Muscle of leg (tissue), 3 donors: ENCODE measurements at regions not wholly inside any gene's neighbourhood (a gene's known extent, or its start where the extent isn't known, plus 50 kb on each side); places are given as distances from the start of the nearest gene placed in this dataset.

Experiments
- DNase-seq: peaks from one replicate; pipeline ENCODE4 v3.0.0; 2013
- H3K27ac ChIP-seq: one replicate; pipeline ENCODE4 v1.5.1; 2013; ENCODE audit warnings: mild to moderate bottlenecking, low read length, control low read depth
- H3K27me3 ChIP-seq: one replicate; pipeline ENCODE4 v1.6.1; 2013; ENCODE audit warnings: low read length; ENCODE audit not compliant: control insufficient read depth, insufficient read depth
- H3K36me3 ChIP-seq: one replicate; pipeline ENCODE4 v1.6.1; 2013; ENCODE audit warnings: low read length; ENCODE audit not compliant: control insufficient read depth, insufficient read depth
- H3K4me1 ChIP-seq: one replicate; pipeline ENCODE4 v1.6.1; 2013; ENCODE audit warnings: low read length; ENCODE audit not compliant: control insufficient read depth, insufficient read depth
- H3K4me3 ChIP-seq: one replicate; pipeline ENCODE4 v1.5.1; 2013; ENCODE audit warnings: low read length, control low read depth
- H3K9me3 ChIP-seq: replicated peaks from 2 replicates; pipeline ENCODE4 v1.6.1; 2013; ENCODE audit warnings: low read depth, low read length; ENCODE audit not compliant: control insufficient read depth
- WGBS: methylation state at CpG from one replicate; pipeline ENCODE4 v1.1.5; 2013; ENCODE audit warnings: missing lambda C conversion rate; ENCODE audit not compliant: insufficient coverage; 5-methylcytosine and 5-hydroxymethylcytosine counted together

DNA sequence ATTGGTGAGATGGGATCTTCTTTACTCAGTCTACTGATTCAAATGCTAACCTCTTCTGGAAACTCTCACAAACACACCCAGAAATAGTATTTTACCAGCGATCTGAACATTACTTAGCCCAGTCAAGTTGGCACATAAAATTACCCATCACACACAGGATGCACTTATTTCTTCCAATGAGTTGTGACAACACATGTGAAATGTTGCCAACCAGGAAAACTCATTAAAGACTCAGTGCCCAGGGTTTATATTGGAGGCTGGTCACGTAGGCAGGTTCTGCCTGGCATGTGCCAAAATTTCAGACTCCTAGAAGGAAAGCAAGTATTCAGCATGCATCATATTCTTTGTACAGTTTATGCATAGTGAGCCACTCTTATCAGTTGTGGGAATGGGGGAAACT is 443.3 kb downstream of the EPM2A start:
- H3K27ac ChIP-seq: no peak overlapping the region
- WGBS: 66% methylated on average over 2 of the region's 2 CpGs
- DNase-seq: no peak
- no peaks in the 10 kb centered on the region for H3K27me3 ChIP-seq
- no peaks in the 10 kb centered on the region for H3K4me1 ChIP-seq
- no peaks in the 10 kb centered on the region for H3K9me3 ChIP-seq
- no peaks in the 10 kb centered on the region for H3K36me3 ChIP-seq
- no peak overlapping the region for H3K4me3 ChIP-seq

DNA sequence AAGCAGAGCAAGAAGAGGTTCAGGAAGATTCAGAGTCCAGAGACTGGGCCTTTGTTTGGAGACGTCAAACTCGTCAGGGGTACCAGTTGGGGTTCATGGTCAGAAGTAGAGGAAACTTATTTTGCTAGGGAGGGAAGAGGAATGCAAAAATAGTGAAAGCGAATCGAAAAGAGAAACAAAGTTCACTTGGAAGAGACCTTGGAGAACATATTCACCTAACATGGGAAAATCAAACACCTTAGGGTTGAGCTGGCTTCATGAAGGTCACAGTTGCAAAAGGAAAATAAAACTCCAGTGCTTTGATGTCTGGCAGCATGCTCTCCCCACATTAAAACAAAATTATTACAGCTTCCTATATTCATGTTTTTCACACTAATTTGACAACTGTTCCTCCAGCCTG is 440.4 kb downstream of the EPM2A start:
- Histone ChIP-seq H3K4me1 (no peaks in the 10 kb centered on the region), H3K27me3 (no peaks in the 10 kb centered on the region), H3K4me3 (no peak overlapping the region), H3K27ac (no peak overlapping the region), H3K9me3 (no peaks in the 10 kb centered on the region), H3K36me3 (no peaks in the 10 kb centered on the region)
- DNase-seq: no peak
- WGBS: 92% methylated on average over 2 of the region's 4 CpGs

- WGBS: 100% methylated on average over 1 of the region's 2 CpGs
- Histone ChIP-seq H3K4me1 (no peaks in the 10 kb centered on the region), H3K4me3 (no peak overlapping the region), H3K36me3 (no peaks in the 10 kb centered on the region), H3K27ac (no peak overlapping the region), H3K27me3 (no peaks in the 10 kb centered on the region), H3K9me3 (no peaks in the 10 kb centered on the region)
- DNase-seq: no peak
Measured at GRCh38 chr6:145295746-145296145, 439.6 kb downstream of the EPM2A start.

- H3K27ac ChIP-seq: no peak overlapping the region
- H3K4me3 ChIP-seq: no peak overlapping the region
- H3K27me3 ChIP-seq: no peaks in the 10 kb centered on the region
- no peaks in the 10 kb centered on the region for H3K9me3 ChIP-seq
- WGBS: no CpG with 5 or more reads among the region's 1 CpG
- no peaks in the 10 kb centered on the region for H3K4me1 ChIP-seq
- no peak for DNase-seq
- H3K36me3 ChIP-seq: no peaks in the 10 kb centered on the region
Measured at GRCh38 chr6:145305670-145306069, 429.6 kb downstream of the EPM2A start.

DNA sequence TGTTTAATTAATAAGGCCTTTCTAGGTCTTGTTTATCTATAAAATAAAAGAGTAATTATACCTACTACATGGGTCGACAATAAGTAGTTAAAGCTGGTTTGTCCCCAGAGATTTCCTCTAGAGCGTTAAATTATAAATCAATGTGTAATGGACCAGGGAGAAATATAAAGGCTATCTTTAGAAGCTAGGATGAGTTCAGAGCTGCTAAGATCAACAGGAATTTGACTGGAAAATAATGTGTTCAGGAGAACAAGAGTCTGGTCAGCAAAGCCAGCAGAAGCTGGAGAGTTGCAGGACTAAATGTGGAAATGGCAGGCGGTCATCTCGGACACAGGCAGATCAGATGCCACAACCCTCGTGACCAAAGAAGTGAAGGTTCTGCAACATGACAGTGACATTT is 428.8 kb downstream of the EPM2A start:
- Histone ChIP-seq H3K36me3 (no peaks in the 10 kb centered on the region), H3K4me3 (no peak overlapping the region), H3K4me1 (no peaks in the 10 kb centered on the region), H3K27me3 (no peaks in the 10 kb centered on the region), H3K9me3 (no peaks in the 10 kb centered on the region), H3K27ac (no peak overlapping the region)
- WGBS: 82% methylated on average over 4 of the region's 5 CpGs
- no peak for DNase-seq

DNA sequence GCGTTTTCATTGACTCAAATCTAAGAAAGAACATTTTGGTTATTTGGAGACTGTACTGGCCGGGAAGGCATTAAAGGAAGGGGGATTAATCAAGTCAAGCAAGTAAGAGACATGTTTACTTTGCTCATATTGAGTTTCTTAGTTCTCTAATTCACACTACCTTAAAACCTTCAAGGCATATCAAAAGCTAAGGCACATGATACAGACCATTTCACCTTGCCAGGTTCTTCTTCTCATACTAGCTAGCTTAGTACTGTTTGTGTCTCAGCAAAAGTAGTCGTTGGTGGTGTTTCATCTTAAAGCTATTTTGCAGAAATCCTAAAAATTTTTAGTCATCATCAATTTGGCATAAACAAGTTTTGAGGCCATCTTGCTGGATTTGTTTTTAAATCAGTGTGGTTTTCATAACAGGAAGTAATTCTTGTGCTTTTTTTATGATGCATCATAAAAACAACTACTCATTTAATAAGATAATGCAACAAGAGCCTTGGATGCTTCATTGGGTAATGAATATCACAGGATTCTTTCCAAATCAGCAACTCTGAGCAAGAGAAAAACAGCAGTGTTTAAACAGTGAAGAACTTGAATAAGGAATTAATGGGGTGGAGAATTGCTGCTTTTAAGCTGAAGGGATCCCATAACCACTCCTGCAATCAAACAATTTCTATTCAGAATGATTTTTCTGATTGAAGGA is 425.3 kb downstream of the EPM2A start:
- Histone ChIP-seq H3K4me1 (no peaks in the 10 kb centered on the region), H3K27me3 (no peaks in the 10 kb centered on the region), H3K9me3 (no peaks in the 10 kb centered on the region), H3K4me3 (no peak overlapping the region), H3K27ac (no peak overlapping the region), H3K36me3 (no peaks in the 10 kb centered on the region)
- DNase-seq: no peak
- WGBS: no CpG with 5 or more reads among the region's 3 CpGs

DNA sequence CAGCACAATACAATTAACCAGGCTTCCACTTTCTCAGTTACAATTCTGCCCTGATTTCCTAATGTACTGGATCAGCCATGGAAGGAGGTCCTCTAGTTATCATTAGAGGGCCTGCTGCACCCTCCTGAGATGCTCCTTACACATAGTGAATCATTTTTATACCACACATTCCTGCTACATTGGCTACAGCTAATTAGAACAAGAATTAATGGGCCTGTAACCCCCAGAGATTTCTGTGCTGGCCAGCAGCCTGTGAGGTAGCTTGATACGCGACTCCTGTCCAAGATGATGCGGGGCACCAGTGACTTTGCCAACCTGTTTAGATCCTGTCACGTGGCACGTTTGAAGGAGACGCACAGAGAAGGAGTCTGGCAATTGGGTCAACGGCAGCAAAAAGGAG is 422.8 kb downstream of the EPM2A start:
- H3K36me3 ChIP-seq: no peaks in the 10 kb centered on the region
- no peak for DNase-seq
- H3K9me3 ChIP-seq: no peaks in the 10 kb centered on the region
- no peaks in the 10 kb centered on the region for H3K27me3 ChIP-seq
- H3K27ac ChIP-seq: no peak overlapping the region
- 76% methylated on average over 7 of the region's 7 CpGs for WGBS
- H3K4me1 ChIP-seq: no peaks in the 10 kb centered on the region
- no peak overlapping the region for H3K4me3 ChIP-seq

DNA sequence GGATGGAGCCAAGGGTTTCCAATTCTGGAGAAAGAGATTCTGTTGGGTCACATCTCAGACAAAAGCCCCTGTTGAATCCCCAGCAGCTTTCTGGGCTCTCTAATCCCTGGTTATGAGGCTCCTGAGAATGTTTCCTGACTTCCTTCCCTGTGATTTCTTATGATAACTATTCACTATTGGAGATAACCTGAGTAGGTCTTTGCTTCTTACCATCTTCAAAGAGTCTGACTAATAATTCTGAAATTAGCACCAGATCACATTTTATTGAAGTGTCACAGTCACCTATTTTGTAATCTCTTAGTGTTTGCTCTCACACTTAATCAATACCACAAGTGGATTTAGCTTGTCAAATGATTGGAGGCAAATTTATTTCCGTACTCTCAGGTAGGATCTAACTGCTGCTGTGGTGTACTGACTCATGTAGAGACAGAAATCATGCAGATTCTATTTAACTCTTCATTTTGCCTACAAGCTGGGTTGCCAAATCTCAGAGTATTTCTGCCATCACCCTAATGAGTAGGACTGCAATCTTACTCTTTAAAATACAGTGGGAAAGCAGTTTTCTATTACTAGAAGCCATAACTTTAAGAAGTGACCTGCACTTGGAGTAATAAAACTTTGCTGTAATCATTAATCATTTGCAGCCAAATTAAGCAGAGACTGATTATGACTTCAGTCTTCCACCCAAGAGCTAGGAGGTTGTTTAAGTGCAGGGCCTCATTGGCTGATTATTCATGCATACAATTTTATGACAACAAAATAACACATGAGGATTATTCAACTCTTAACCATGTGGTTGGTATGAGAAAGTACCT is 422.1 kb downstream of the EPM2A start:
- no peaks in the 10 kb centered on the region for H3K9me3 ChIP-seq
- H3K27me3 ChIP-seq: no peaks in the 10 kb centered on the region
- WGBS: no CpG with 5 or more reads among the region's 1 CpG
- H3K36me3 ChIP-seq: no peaks in the 10 kb centered on the region
- H3K4me3 ChIP-seq: no peak overlapping the region
- DNase-seq: no peak
- H3K27ac ChIP-seq: no peak overlapping the region
- no peaks in the 10 kb centered on the region for H3K4me1 ChIP-seq

- H3K36me3 ChIP-seq: no peaks in the 10 kb centered on the region
- WGBS: 48% methylated on average over 2 of the region's 3 CpGs
- no peak overlapping the region for H3K27ac ChIP-seq
- H3K4me3 ChIP-seq: no peak overlapping the region
- no peak for DNase-seq
- H3K4me1 ChIP-seq: no peaks in the 10 kb centered on the region
- H3K9me3 ChIP-seq: no peaks in the 10 kb centered on the region
- no peaks in the 10 kb centered on the region for H3K27me3 ChIP-seq
Measured at GRCh38 chr6:145315982-145316600, 419.2 kb downstream of the EPM2A start.

- Histone ChIP-seq H3K36me3 (no peaks in the 10 kb centered on the region), H3K27ac (no peak overlapping the region), H3K27me3 (no peaks in the 10 kb centered on the region), H3K4me1 (no peaks in the 10 kb centered on the region), H3K9me3 (no peaks in the 10 kb centered on the region), H3K4me3 (no peak overlapping the region)
- no peak for DNase-seq
Measured at GRCh38 chr6:145318952-145319351, 416.4 kb downstream of the EPM2A start.
